ENCODE measurements at regions not wholly inside any gene's neighbourhood (a gene's known extent, or its start where the extent isn't known, plus 50 kb on each side); places are given as distances from the start of the nearest gene placed in this dataset.

DNA sequence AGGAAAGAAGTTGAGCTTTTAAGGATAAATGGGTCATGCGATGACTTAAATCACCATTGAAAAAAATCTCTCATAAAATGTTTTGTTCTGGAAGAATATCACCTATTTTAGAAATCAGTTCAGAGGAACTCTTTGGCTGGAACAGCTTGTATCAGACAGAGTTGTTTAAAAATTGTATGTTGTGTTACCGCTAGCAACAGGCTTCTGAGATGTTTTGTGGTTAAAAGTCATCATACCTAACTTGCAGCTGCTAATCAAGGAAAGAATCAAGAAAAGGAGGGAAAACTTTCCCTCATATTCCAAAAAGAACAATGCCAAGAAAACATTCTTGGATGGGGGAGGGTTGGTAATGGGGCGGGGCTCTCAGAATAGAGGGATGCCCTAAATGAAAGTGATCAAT lies 220.7 kb upstream of the CITED2 start:
- H3K36me3 ChIP-seq (ENCODE audit: control insufficient read depth, insufficient read depth, low read length): no peaks in the 10 kb centered on the region
- H3K27ac ChIP-seq (ENCODE audit: low read length): no peak overlapping the region
- H3K9me3 ChIP-seq (ENCODE audit: control insufficient read depth, insufficient read depth, low read length): no peaks in the 10 kb centered on the region
- no peak for DNase-seq (ENCODE audit: low read depth, low spot score)
- no peaks in the 10 kb centered on the region for H3K27me3 ChIP-seq (ENCODE audit: control insufficient read depth, insufficient read depth, low read length)
- H3K4me3 ChIP-seq (ENCODE audit: low read length): no peak overlapping the region
- no peaks in the 10 kb centered on the region for H3K4me1 ChIP-seq (ENCODE audit: control insufficient read depth, insufficient read depth, low read length)
- WGBS (ENCODE audit: insufficient coverage, insufficient read length): no CpG with 5 or more reads among the region's 3 CpGs

GRCh38 chr6:139594333-139594965 lies 220.0 kb upstream of the CITED2 start:
- H3K4me3 ChIP-seq (ENCODE audit: low read length): no peak overlapping the region
- no peaks in the 10 kb centered on the region for H3K27me3 ChIP-seq (ENCODE audit: control insufficient read depth, insufficient read depth, low read length)
- H3K36me3 ChIP-seq (ENCODE audit: control insufficient read depth, insufficient read depth, low read length): no peaks in the 10 kb centered on the region
- no CpG with 5 or more reads among the region's 8 CpGs for WGBS (ENCODE audit: insufficient coverage, insufficient read length)
- DNase-seq (ENCODE audit: low read depth, low spot score): no peak
- no peak overlapping the region for H3K27ac ChIP-seq (ENCODE audit: low read length)
- H3K4me1 ChIP-seq (ENCODE audit: control insufficient read depth, insufficient read depth, low read length): no peaks in the 10 kb centered on the region
- no peaks in the 10 kb centered on the region for H3K9me3 ChIP-seq (ENCODE audit: control insufficient read depth, insufficient read depth, low read length)

DNA sequence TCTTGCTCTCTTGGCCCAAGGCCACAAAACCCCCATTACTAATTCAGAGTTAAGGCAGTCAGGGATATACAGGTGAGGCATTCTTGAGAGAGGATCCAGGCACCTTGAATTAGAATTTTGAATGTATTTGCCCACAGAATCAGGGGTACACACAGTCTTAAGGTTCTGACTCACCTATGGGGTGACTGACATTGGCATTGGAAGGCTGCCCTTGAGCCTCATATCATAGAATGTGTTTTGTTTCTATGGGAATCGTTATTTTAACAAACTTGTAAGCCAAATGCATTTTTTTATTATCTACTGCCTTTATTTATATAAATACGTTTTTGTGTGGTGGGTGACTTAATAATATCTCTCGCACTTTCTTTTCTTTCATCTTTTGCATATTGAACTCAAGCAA lies 218.6 kb upstream of the CITED2 start:
- no peak overlapping the region for H3K27ac ChIP-seq (ENCODE audit: low read length)
- no peaks in the 10 kb centered on the region for H3K4me1 ChIP-seq (ENCODE audit: control insufficient read depth, insufficient read depth, low read length)
- H3K27me3 ChIP-seq (ENCODE audit: control insufficient read depth, insufficient read depth, low read length): no peaks in the 10 kb centered on the region
- H3K36me3 ChIP-seq (ENCODE audit: control insufficient read depth, insufficient read depth, low read length): no peaks in the 10 kb centered on the region
- H3K4me3 ChIP-seq (ENCODE audit: low read length): no peak overlapping the region
- DNase-seq (ENCODE audit: low read depth, low spot score): no peak
- no CpG with 5 or more reads among the region's 3 CpGs for WGBS (ENCODE audit: insufficient coverage, insufficient read length)
- no peaks in the 10 kb centered on the region for H3K9me3 ChIP-seq (ENCODE audit: control insufficient read depth, insufficient read depth, low read length)

- no peaks in the 10 kb centered on the region for H3K4me1 ChIP-seq (ENCODE audit: control insufficient read depth, insufficient read depth, low read length)
- WGBS (ENCODE audit: insufficient coverage, insufficient read length): no CpG with 5 or more reads among the region's 1 CpG
Observed at GRCh38 chr6:139592011-139592410, 217.6 kb upstream of the CITED2 start.

GRCh38 chr6:139591075-139591865 lies 216.8 kb upstream of the CITED2 start:
- no peak overlapping the region for H3K4me3 ChIP-seq (ENCODE audit: low read length)
- H3K27ac ChIP-seq (ENCODE audit: low read length): no peak overlapping the region
- no peaks in the 10 kb centered on the region for H3K27me3 ChIP-seq (ENCODE audit: control insufficient read depth, insufficient read depth, low read length)
- no peaks in the 10 kb centered on the region for H3K4me1 ChIP-seq (ENCODE audit: control insufficient read depth, insufficient read depth, low read length)
- DNase-seq (ENCODE audit: low read depth, low spot score): no peak
- H3K9me3 ChIP-seq (ENCODE audit: control insufficient read depth, insufficient read depth, low read length): no peaks in the 10 kb centered on the region
- no CpG with 5 or more reads among the region's 4 CpGs for WGBS (ENCODE audit: insufficient coverage, insufficient read length)
- H3K36me3 ChIP-seq (ENCODE audit: control insufficient read depth, insufficient read depth, low read length): no peaks in the 10 kb centered on the region

More at GRCh38 chr6:139592011-139592410, 217.6 kb upstream of the CITED2 start:
- Histone ChIP-seq H3K27me3 (ENCODE audit: control insufficient read depth, insufficient read depth, low read length) (no peaks in the 10 kb centered on the region), H3K9me3 (ENCODE audit: control insufficient read depth, insufficient read depth, low read length) (no peaks in the 10 kb centered on the region), H3K27ac (ENCODE audit: low read length) (no peak overlapping the region), H3K36me3 (ENCODE audit: control insufficient read depth, insufficient read depth, low read length) (no peaks in the 10 kb centered on the region), H3K4me3 (ENCODE audit: low read length) (no peak overlapping the region)
- no peak for DNase-seq (ENCODE audit: low read depth, low spot score)

DNA sequence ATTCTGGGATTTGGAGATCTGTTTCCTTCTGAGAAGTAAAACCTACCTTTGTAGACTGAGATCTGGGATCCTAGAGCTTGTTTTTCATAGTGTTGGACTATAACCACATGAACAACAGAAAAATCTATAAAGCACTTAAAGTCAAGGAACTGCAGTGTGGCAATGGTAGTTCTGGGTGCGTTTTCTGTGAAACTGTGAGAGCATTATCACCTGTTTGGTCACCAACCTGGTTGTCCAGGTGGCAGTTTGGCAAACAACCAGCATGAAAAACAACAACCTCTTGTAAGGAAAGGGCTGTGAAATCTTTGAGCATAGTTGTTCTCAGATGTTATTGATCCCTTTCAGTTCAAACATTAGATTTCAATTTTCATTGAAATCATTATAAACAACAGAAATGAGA lies 215.8 kb upstream of the CITED2 start:
- WGBS (ENCODE audit: insufficient coverage, insufficient read length): no CpG with 5 or more reads among the region's 1 CpG
- Histone ChIP-seq H3K4me3 (ENCODE audit: low read length) (no peak overlapping the region), H3K9me3 (ENCODE audit: control insufficient read depth, insufficient read depth, low read length) (no peaks in the 10 kb centered on the region), H3K4me1 (ENCODE audit: control insufficient read depth, insufficient read depth, low read length) (no peaks in the 10 kb centered on the region), H3K27me3 (ENCODE audit: control insufficient read depth, insufficient read depth, low read length) (no peaks in the 10 kb centered on the region), H3K36me3 (ENCODE audit: control insufficient read depth, insufficient read depth, low read length) (no peaks in the 10 kb centered on the region), H3K27ac (ENCODE audit: low read length) (no peak overlapping the region)
- DNase-seq (ENCODE audit: low read depth, low spot score): no peak

GRCh38 chr6:139588734-139589593 lies 214.5 kb upstream of the CITED2 start:
- Histone ChIP-seq H3K27me3 (ENCODE audit: control insufficient read depth, insufficient read depth, low read length) (no peaks in the 10 kb centered on the region), H3K27ac (ENCODE audit: low read length) (no peak overlapping the region), H3K4me1 (ENCODE audit: control insufficient read depth, insufficient read depth, low read length) (no peaks in the 10 kb centered on the region), H3K9me3 (ENCODE audit: control insufficient read depth, insufficient read depth, low read length) (no peaks in the 10 kb centered on the region), H3K4me3 (ENCODE audit: low read length) (no peak overlapping the region), H3K36me3 (ENCODE audit: control insufficient read depth, insufficient read depth, low read length) (no peaks in the 10 kb centered on the region)
- WGBS (ENCODE audit: insufficient coverage, insufficient read length): no CpG with 5 or more reads among the region's 4 CpGs
- no peak for DNase-seq (ENCODE audit: low read depth, low spot score)

GRCh38 chr6:139588076-139588639 lies 213.7 kb upstream of the CITED2 start:
- no peak overlapping the region for H3K4me3 ChIP-seq (ENCODE audit: low read length)
- no peak for DNase-seq (ENCODE audit: low read depth, low spot score)
- no peaks in the 10 kb centered on the region for H3K27me3 ChIP-seq (ENCODE audit: control insufficient read depth, insufficient read depth, low read length)
- H3K4me1 ChIP-seq (ENCODE audit: control insufficient read depth, insufficient read depth, low read length): no peaks in the 10 kb centered on the region
- H3K27ac ChIP-seq (ENCODE audit: low read length): no peak overlapping the region
- WGBS (ENCODE audit: insufficient coverage, insufficient read length): no CpG with 5 or more reads among the region's 3 CpGs
- H3K36me3 ChIP-seq (ENCODE audit: control insufficient read depth, insufficient read depth, low read length): no peaks in the 10 kb centered on the region
- H3K9me3 ChIP-seq (ENCODE audit: control insufficient read depth, insufficient read depth, low read length): no peaks in the 10 kb centered on the region

DNA sequence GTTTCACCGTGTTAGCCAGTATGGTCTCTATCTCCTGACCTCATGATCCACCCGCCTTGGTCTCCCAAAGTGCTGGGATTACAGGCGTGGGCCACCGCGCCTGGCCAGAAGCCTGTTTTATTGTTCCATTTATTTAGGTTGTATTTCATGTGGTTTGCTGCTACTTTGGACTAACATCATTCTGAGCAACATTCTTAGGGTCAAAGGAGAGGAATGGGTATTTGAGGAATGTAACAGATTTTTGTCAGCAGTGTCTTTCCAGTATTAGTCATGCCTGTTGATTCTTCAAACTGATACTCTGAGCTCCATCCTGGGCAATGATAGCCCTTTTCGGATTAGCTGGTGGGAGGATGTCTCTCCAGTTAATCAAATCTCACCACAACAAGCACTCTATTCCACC lies 213.0 kb upstream of the CITED2 start:
- Histone ChIP-seq H3K9me3 (ENCODE audit: control insufficient read depth, insufficient read depth, low read length) (no peaks in the 10 kb centered on the region), H3K27me3 (ENCODE audit: control insufficient read depth, insufficient read depth, low read length) (no peaks in the 10 kb centered on the region), H3K36me3 (ENCODE audit: control insufficient read depth, insufficient read depth, low read length) (no peaks in the 10 kb centered on the region), H3K4me1 (ENCODE audit: control insufficient read depth, insufficient read depth, low read length) (no peaks in the 10 kb centered on the region), H3K4me3 (ENCODE audit: low read length) (no peak overlapping the region), H3K27ac (ENCODE audit: low read length) (no peak overlapping the region)
- whole genome bisulfite sequencing (ENCODE audit: insufficient coverage, insufficient read length): no CpG with 5 or more reads among the region's 6 CpGs
- no peak for DNase-seq (ENCODE audit: low read depth, low spot score)

DNA sequence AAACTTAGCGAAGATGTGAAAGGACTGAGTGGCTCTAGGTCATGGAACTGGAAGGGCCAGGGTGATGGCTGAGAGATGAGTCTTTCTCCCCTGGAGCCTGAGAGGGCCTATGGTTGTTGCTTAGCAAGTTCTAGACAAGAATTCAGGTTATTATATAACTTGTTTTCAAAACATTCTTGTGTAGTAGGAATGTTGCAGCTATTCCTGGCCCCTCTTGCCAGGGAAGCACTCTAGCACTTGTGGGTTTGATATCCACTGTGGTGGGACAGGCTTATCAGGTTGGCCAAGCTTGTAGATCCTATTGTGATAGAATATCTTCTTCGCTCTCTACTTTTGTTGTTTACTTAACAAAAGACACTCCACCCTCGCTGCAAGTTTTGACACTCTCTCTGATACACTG lies 211.8 kb upstream of the CITED2 start:
- H3K27ac ChIP-seq (ENCODE audit: low read length): no peak overlapping the region
- DNase-seq (ENCODE audit: low read depth, low spot score): no peak
- H3K27me3 ChIP-seq (ENCODE audit: control insufficient read depth, insufficient read depth, low read length): no peaks in the 10 kb centered on the region
- no CpG with 5 or more reads among the region's 3 CpGs for WGBS (ENCODE audit: insufficient coverage, insufficient read length)
- no peak overlapping the region for H3K4me3 ChIP-seq (ENCODE audit: low read length)
- no peaks in the 10 kb centered on the region for H3K4me1 ChIP-seq (ENCODE audit: control insufficient read depth, insufficient read depth, low read length)
- H3K9me3 ChIP-seq (ENCODE audit: control insufficient read depth, insufficient read depth, low read length): no peaks in the 10 kb centered on the region
- no peaks in the 10 kb centered on the region for H3K36me3 ChIP-seq (ENCODE audit: control insufficient read depth, insufficient read depth, low read length)

Measured in iPS DF 6.9 (cell line).